Uterus (tissue), 3 donors: ENCODE measurements at regions not wholly inside any gene's neighbourhood (a gene's known extent, or its start where the extent isn't known, plus 50 kb on each side); places are given as distances from the start of the nearest gene placed in this dataset.

Experiments used
- DNase-seq, 2 donors: peaks; one replicate each; pipeline ENCODE4 v3.0.0-alpha.2; 2019 to 2020
- H3K27ac ChIP-seq, 2 donors: fragments of 200-600 bp; sonication (generic); 1 replicate in 1 of 2; 2 replicates in 1 of 2; pipeline ENCODE4 v1.5.1; 2016 to 2018
- H3K27me3 ChIP-seq, 2 donors: fragments of 200-600 bp; sonication (generic); one replicate each; pipeline ENCODE4 v1.5.1; 2018 to 2019; ENCODE audit warnings: control low read depth in 1 of 2
- H3K36me3 ChIP-seq, 2 donors: fragments of 200-600 bp; sonication (generic); one replicate each; pipeline ENCODE4 v1.5.1; 2019; ENCODE audit warnings: control low read depth in 1 of 2
- H3K4me1 ChIP-seq, 2 donors: fragments of 200-600 bp; sonication (generic); one replicate each; pipeline ENCODE4 v1.5.1; 2018 to 2019; ENCODE audit warnings: control low read depth in 1 of 2
- H3K4me3 ChIP-seq, 2 donors: fragments of 200-600 bp; sonication (generic); 1 replicate in 1 of 2; 2 replicates in 1 of 2; pipeline ENCODE4 v1.5.1; 2018 to 2019; ENCODE audit warnings: mild to moderate bottlenecking in 1 of 2
- H3K9me3 ChIP-seq, 2 donors: fragments of 200-600 bp; sonication (generic); one replicate each; pipeline ENCODE4 v1.5.1; 2019; ENCODE audit warnings: control low read depth in 1 of 2
- CTCF ChIP-seq, 4 experiments: fragments of 200-600 bp in 2 of 4; fragments of 450-650 bp in 2 of 4; sonication (generic) in 2 of 4; IDR thresholded peaks; one replicate each; pipeline ENCODE4 v1.5.1; 2016 to 2019; ENCODE audit warnings: antibody characterized with exemption in 4 of 4, mild to moderate bottlenecking in 2 of 4, moderate library complexity in 1 of 4
- POLR2A ChIP-seq, 2 donors: fragments of 450-650 bp; IDR thresholded peaks; one replicate each; pipeline ENCODE4 v1.6.1; 2016; ENCODE audit warnings: antibody characterized with exemption in 2 of 2, mild to moderate bottlenecking in 1 of 2, moderate library complexity in 1 of 2
- intact Hi-C: fragments of 100-400 bp; cut with DNase I; formaldehyde crosslinking; loops from one replicate; pipeline ENCODE4 v1.15.1; 2023; ENCODE audit warnings: low total_unique reads
- donor health status: DM: yes; HTN: yes; CAD: no.

GRCh38 chr19:30316560-30317106 is 55.6 kb upstream of the ZNF536 start:
- Histone ChIP-seq H3K27me3 (no peaks in the 10 kb centered on the region), H3K4me3 (no peak overlapping the region), H3K27ac (no peak overlapping the region), H3K4me1 (no peaks in the 10 kb centered on the region), H3K9me3 (no peaks in the 10 kb centered on the region), H3K36me3 (no peaks in the 10 kb centered on the region)
- intact Hi-C loops, result no loop called here
- DNase-seq, result no peak
- TF ChIP-seq CTCF (IDR thresholded peaks at IDR 0.05) (no peak), POLR2A (IDR thresholded peaks at IDR 0.05) (no peak)

GRCh38 chr19:30317403-30317802 is 54.8 kb upstream of the ZNF536 start:
- H3K9me3 ChIP-seq, result no peaks in the 10 kb centered on the region
- TF ChIP-seq CTCF (IDR thresholded peaks at IDR 0.05) (no peak), POLR2A (IDR thresholded peaks at IDR 0.05) (no peak)
- H3K4me3 ChIP-seq, result no peak overlapping the region
- no peak overlapping the region for H3K27ac ChIP-seq
- no peaks in the 10 kb centered on the region for H3K4me1 ChIP-seq
- intact Hi-C loops, result no loop called here
- H3K27me3 ChIP-seq, result no peaks in the 10 kb centered on the region
- no peak for DNase-seq
- H3K36me3 ChIP-seq, result no peaks in the 10 kb centered on the region

- TF ChIP-seq CTCF (IDR thresholded peaks at IDR 0.05) (no peak), POLR2A (IDR thresholded peaks at IDR 0.05) (no peak)
- Histone ChIP-seq H3K27me3 (no peaks in the 10 kb centered on the region), H3K4me3 (no peak overlapping the region), H3K36me3 (no peaks in the 10 kb centered on the region), H3K27ac (no peak overlapping the region), H3K4me1 (no peaks in the 10 kb centered on the region), H3K9me3 (no peaks in the 10 kb centered on the region)
- DNase-seq, result no peak
- intact Hi-C loops, result no loop called here
These were observed 53.9 kb upstream of the ZNF536 start for GRCh38 chr19:30318261-30318660.

- H3K4me3 ChIP-seq, result no peak overlapping the region
- no peak for DNase-seq
- intact Hi-C loops, result no loop called here
- no peaks in the 10 kb centered on the region for H3K4me1 ChIP-seq
- H3K27me3 ChIP-seq, result no peaks in the 10 kb centered on the region
- H3K36me3 ChIP-seq, result no peaks in the 10 kb centered on the region
- H3K9me3 ChIP-seq, result no peaks in the 10 kb centered on the region
- no peak overlapping the region for H3K27ac ChIP-seq
- TF ChIP-seq CTCF (IDR thresholded peaks at IDR 0.05), result no peak
- TF ChIP-seq POLR2A (IDR thresholded peaks at IDR 0.05), result no peak
These were observed 53.2 kb upstream of the ZNF536 start for GRCh38 chr19:30318936-30319335.

- TF ChIP-seq CTCF (IDR thresholded peaks at IDR 0.05) (no peak), POLR2A (IDR thresholded peaks at IDR 0.05) (no peak)
- Histone ChIP-seq H3K27ac (no peak overlapping the region), H3K36me3 (no peaks in the 10 kb centered on the region), H3K4me1 (no peaks in the 10 kb centered on the region), H3K27me3 (no peaks in the 10 kb centered on the region), H3K4me3 (no peak overlapping the region), H3K9me3 (no peaks in the 10 kb centered on the region)
- intact Hi-C loops, result no loop called here
- DNase-seq, result no peak
These were observed 52.8 kb upstream of the ZNF536 start for GRCh38 chr19:30319411-30319810.
